IMR-90 (cell line): ENCODE measurements at regions not wholly inside any gene's neighbourhood (a gene's known extent, or its start where the extent isn't known, plus 50 kb on each side); places are given as distances from the start of the nearest gene placed in this dataset.

Experiments used
- ATAC-seq: fragments of 200-7000 bp; cut with Tn5 transposase; 2 replicates; pipeline ENCODE4 v1.9.1; 2020; ENCODE audit warnings: low read depth, mild to moderate bottlenecking, moderate library complexity
- BruUV-seq: library from RNA; stranded (reverse); fragments of 400-500 nt; replicated peaks from 2 replicates; lab custom pipeline; 2021; lab: Mats Ljungman, UMichigan
- CTCF ChIA-PET: fragments of 300-600 bp; formaldehyde crosslinking; extraction: SDS; loops from one replicate; lab custom pipeline; 2021; ENCODE audit warnings: antibody characterized with exemption; lab: Yijun Ruan, JAX
- POLR2A ChIA-PET: fragments of 300-600 bp; sonication (Branson Sonifier 250); formaldehyde crosslinking; loops from one replicate; lab custom pipeline; 2022; ENCODE audit warnings: antibody characterized with exemption; ENCODE audit not compliant: unreplicated experiment; lab: Charles Lee
- DNase-seq: peaks from one replicate; pipeline ENCODE4 v3.0.0; 2013
- H2AFZ ChIP-seq: replicated peaks from 2 replicates; pipeline ENCODE3; 2013; ENCODE audit warnings: low read length, mild to moderate bottlenecking; ENCODE audit not compliant: poor library complexity
- H2AK5ac ChIP-seq: 2 replicates; pipeline ENCODE4 v1.6.1; 2013; ENCODE audit warnings: low read depth, low read length, inconsistent platforms
- H2AK9ac ChIP-seq: replicated peaks from 2 replicates; pipeline ENCODE3; 2013; ENCODE audit warnings: mild to moderate bottlenecking, low read depth, low read length, moderate library complexity; ENCODE audit not compliant: poor library complexity
- H2BK120ac ChIP-seq: 2 replicates; pipeline ENCODE4 v1.6.1; 2013; ENCODE audit warnings: low read depth, low read length, inconsistent platforms
- H2BK15ac ChIP-seq: 3 replicates; pipeline ENCODE4 v1.6.1; 2013; ENCODE audit warnings: low read depth, low read length, inconsistent platforms
- H2BK20ac ChIP-seq: 2 replicates; pipeline ENCODE4 v1.6.1; 2013; ENCODE audit warnings: low read depth, mild to moderate bottlenecking, inconsistent platforms, low read length, moderate library complexity
- H2BK5ac ChIP-seq: 2 replicates; pipeline ENCODE4 v1.6.1; 2013; ENCODE audit warnings: mild to moderate bottlenecking, low read depth, low read length, inconsistent platforms; ENCODE audit not compliant: poor library complexity, severe bottlenecking
- H3K14ac ChIP-seq: replicated peaks from 2 replicates; pipeline ENCODE4 v1.6.1; 2013; ENCODE audit warnings: low read depth, low read length, inconsistent platforms
- H3K18ac ChIP-seq: 2 replicates; pipeline ENCODE4 v1.6.1; 2013; ENCODE audit warnings: low read depth, low read length, control low read depth
- H3K23ac ChIP-seq: 2 replicates; pipeline ENCODE4 v1.6.1; 2013; ENCODE audit warnings: low read depth, low read length, inconsistent platforms
- H3K27ac ChIP-seq: 2 replicates; pipeline ENCODE4 v1.5.1; 2013; ENCODE audit warnings: mild to moderate bottlenecking, control low read depth, low read length; ENCODE audit not compliant: insufficient read depth
- H3K27me3 ChIP-seq: 2 replicates; pipeline ENCODE4 v1.6.1; 2013; ENCODE audit warnings: low read length; ENCODE audit not compliant: control insufficient read depth, insufficient read depth
- H3K36me3 ChIP-seq: 2 replicates; pipeline ENCODE4 v1.6.1; 2013; ENCODE audit warnings: low read length, mixed read lengths; ENCODE audit not compliant: control insufficient read depth, insufficient read depth
- H3K4ac ChIP-seq: 2 replicates; pipeline ENCODE4 v1.6.1; 2013; ENCODE audit warnings: low read depth, low read length, inconsistent platforms
- H3K4me1 ChIP-seq: 2 replicates; pipeline ENCODE4 v1.6.1; 2013; ENCODE audit warnings: low read length, mixed read lengths; ENCODE audit not compliant: control insufficient read depth, insufficient read depth
- H3K4me2 ChIP-seq: 2 replicates; pipeline ENCODE4 v1.6.1; 2013; ENCODE audit warnings: low read depth, mild to moderate bottlenecking, control low read depth, low read length, moderate library complexity
- H3K4me3 ChIP-seq: 2 replicates; pipeline ENCODE4 v1.5.1; 2013; ENCODE audit warnings: low read depth, mild to moderate bottlenecking, control low read depth, low read length, moderate library complexity; ENCODE audit not compliant: insufficient read depth
- H3K56ac ChIP-seq: 2 replicates; pipeline ENCODE4 v1.6.1; 2013; ENCODE audit warnings: low read length, inconsistent platforms; ENCODE audit not compliant: insufficient read depth; ENCODE audit errors: extremely low read depth
- H3K79me1 ChIP-seq, 2 experiments: 2 replicates each; pipeline ENCODE4 v1.6.1; 2013; ENCODE audit warnings: low read length in 2 of 2, inconsistent platforms in 1 of 2, low read depth in 1 of 2
- H3K9ac ChIP-seq: 2 replicates; pipeline ENCODE4 v1.6.1; 2013; ENCODE audit warnings: low read depth, low read length, control low read depth
- H3K9me1 ChIP-seq: 2 replicates; pipeline ENCODE4 v1.6.1; 2013; ENCODE audit warnings: low read length, inconsistent platforms; ENCODE audit not compliant: insufficient read depth
- H3K9me3 ChIP-seq: 2 replicates; pipeline ENCODE4 v1.6.1; 2013; ENCODE audit warnings: low read length; ENCODE audit not compliant: control insufficient read depth, insufficient read depth
- H4K20me1 ChIP-seq: 2 replicates; pipeline ENCODE4 v1.6.1; 2013; ENCODE audit warnings: low read length, inconsistent platforms; ENCODE audit not compliant: insufficient read depth
- H4K5ac ChIP-seq: 2 replicates; pipeline ENCODE4 v1.6.1; 2013; ENCODE audit warnings: mild to moderate bottlenecking, low read depth, low read length, control low read depth
- H4K8ac ChIP-seq, 2 experiments: 2 replicates each; pipeline ENCODE4 v1.6.1; 2013; ENCODE audit warnings: low read depth in 2 of 2, low read length in 2 of 2, control low read depth in 1 of 2, inconsistent platforms in 1 of 2
- H4K91ac ChIP-seq: 2 replicates; pipeline ENCODE4 v1.6.1; 2013; ENCODE audit warnings: low read depth, low read length, inconsistent platforms; ENCODE audit not compliant: insufficient read depth
- CEBPB ChIP-seq: IDR thresholded peaks from 2 replicates; pipeline ENCODE4 v1.6.1; 2012; ENCODE audit warnings: low read depth, low read length, improper control_type of control experiment
- MAFK ChIP-seq: IDR thresholded peaks from 2 replicates; pipeline ENCODE4 v1.6.1; 2012; ENCODE audit warnings: low read depth, low read length, improper control_type of control experiment
- NFE2L2 ChIP-seq: fragments of 150-350 bp; IDR thresholded peaks from 2 replicates; pipeline ENCODE4 v1.6.1; 2016; ENCODE audit warnings: low read depth, mild to moderate bottlenecking, low read length
- POLR2A ChIP-seq: IDR thresholded peaks from 2 replicates; pipeline ENCODE4 v1.6.1; 2012; ENCODE audit warnings: mild to moderate bottlenecking, low read depth, low read length
- RFX5 ChIP-seq: IDR thresholded peaks from 2 replicates; pipeline ENCODE4 v1.8.0; 2012; ENCODE audit warnings: low read depth, mild to moderate bottlenecking, low read length, moderate library complexity
- dilution Hi-C: fragments of 300-500 bp; cut with HindIII; formaldehyde crosslinking; loops from one replicate; pipeline ENCODE4 v1.14.3; 2018; ENCODE audit warnings: low sequenced_read_pairs; ENCODE audit not compliant: unreplicated experiment
- in situ Hi-C: fragments of 300-500 bp; cut with MboI; formaldehyde crosslinking; loops from 3 replicates; pipeline ENCODE4 v1.14.3; 2019; ENCODE audit warnings: low sequenced_read_pairs, inconsistent platforms, mixed read lengths
- intact Hi-C: fragments of 100-400 bp; cut with micrococcal nuclease; formaldehyde crosslinking; loops from 2 replicates; pipeline ENCODE4 v1.10.0; 2022
- TF ChIP-seq, protein P1 (sequence below): conservative IDR thresholded peaks from 2 replicates; pipeline ENCODE4 v1.5.1; 2012; ENCODE audit warnings: mild to moderate bottlenecking, low read depth, low read length, improper control_type of control experiment

DNA sequence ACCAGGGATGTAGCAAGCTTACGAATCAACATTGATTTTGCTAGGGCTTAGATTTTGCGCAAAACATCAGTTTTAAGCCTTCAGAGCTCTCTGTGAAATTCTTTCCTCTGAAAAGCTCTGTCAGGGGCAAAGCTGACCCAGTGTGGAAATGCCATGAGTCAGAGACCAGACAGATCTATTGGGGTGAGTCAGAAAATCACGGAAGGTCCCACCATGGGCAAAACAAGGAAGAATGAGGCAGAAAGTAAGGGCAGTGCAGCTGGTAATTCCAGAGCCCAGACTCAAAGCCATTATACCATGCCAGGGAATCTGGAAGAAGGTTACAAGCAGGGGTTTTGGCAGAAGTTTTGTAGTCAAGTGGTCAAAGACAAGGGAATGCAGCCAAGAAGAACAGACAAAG lies 256.6 kb upstream of the CTAGE1 start (continued):
- TF ChIP-seq, protein P1, sequence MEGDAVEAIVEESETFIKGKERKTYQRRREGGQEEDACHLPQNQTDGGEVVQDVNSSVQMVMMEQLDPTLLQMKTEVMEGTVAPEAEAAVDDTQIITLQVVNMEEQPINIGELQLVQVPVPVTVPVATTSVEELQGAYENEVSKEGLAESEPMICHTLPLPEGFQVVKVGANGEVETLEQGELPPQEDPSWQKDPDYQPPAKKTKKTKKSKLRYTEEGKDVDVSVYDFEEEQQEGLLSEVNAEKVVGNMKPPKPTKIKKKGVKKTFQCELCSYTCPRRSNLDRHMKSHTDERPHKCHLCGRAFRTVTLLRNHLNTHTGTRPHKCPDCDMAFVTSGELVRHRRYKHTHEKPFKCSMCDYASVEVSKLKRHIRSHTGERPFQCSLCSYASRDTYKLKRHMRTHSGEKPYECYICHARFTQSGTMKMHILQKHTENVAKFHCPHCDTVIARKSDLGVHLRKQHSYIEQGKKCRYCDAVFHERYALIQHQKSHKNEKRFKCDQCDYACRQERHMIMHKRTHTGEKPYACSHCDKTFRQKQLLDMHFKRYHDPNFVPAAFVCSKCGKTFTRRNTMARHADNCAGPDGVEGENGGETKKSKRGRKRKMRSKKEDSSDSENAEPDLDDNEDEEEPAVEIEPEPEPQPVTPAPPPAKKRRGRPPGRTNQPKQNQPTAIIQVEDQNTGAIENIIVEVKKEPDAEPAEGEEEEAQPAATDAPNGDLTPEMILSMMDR = no peak
- TF ChIP-seq POLR2A = no peak
- TF ChIP-seq RFX5 = no peak
- no peak for TF ChIP-seq MAFK
- peak; percentile 50; the same call in 1 of the 2 replicates for TF ChIP-seq NFE2L2

DNA sequence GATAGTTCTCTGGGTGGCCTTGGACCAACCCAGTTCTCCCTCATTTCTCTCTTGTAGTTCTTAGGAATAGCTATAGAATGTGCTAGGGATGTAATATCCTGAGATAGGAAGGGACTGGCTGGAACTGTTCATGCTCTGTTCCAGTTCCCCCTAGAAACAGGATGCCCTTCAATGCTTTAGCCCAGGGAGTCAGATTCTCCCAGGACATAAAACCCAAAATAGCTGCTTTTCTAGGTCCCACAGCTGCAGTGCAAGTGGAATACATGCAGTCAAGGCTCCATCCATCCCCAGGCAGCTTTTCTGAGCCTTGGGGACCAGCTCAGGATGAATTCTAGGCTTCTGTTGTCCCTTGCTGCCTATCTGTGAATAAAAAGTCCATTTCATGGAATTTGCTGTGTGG lies 257.3 kb upstream of the CTAGE1 start:
- peak overlapping the region; percentile 11 for H4K5ac ChIP-seq
- H3K9me3 ChIP-seq = peaks cover 5% of the 10 kb centered on the region; the same call in 1 of the 2 replicates
- peak overlapping the region; percentile 60 for H2BK20ac ChIP-seq
- H4K8ac ChIP-seq = peak overlapping the region; percentile 10 to 45; a peak in 3 of 4 replicates
- no peak overlapping the region for H3K9ac ChIP-seq
- H3K79me1 ChIP-seq = no peaks in the 10 kb centered on the region
- dilution Hi-C loops (no loop called here), in situ Hi-C loops (no loop called here), intact Hi-C loops (loop anchor here (2.0 kb wide), 1 partner anchor 36 kb away; no protein-coding TSS in a partner anchor)
- H3K23ac ChIP-seq = peak overlapping the region; percentile 20
- no peak overlapping the region for H3K4me3 ChIP-seq
- no peak for TF ChIP-seq CEBPB
- TF ChIP-seq NFE2L2 = no peak
- H2AFZ ChIP-seq = no peak overlapping the region
- no TSS peak for BruUV-seq
- H3K18ac ChIP-seq = peak overlapping the region; percentile 59; the same call in 1 of the 2 replicates
- H3K4me1 ChIP-seq = peaks cover 13% of the 10 kb centered on the region; the same call in 1 of the 2 replicates
- H2BK120ac ChIP-seq = peak overlapping the region; percentile 76
- peak overlapping the region; percentile 57 for H4K91ac ChIP-seq
- no peaks in the 10 kb centered on the region for H4K20me1 ChIP-seq
- peak overlapping the region; percentile 58 for H3K4ac ChIP-seq
- no peaks in the 10 kb centered on the region for H3K27me3 ChIP-seq
- no peak overlapping the region for H3K4me2 ChIP-seq
- peak overlapping the region; percentile 1; the same call in 1 of the 2 replicates for H3K27ac ChIP-seq
- CTCF ChIA-PET = no interaction called here
- no peaks in the 10 kb centered on the region for H3K9me1 ChIP-seq
- H3K36me3 ChIP-seq = no peaks in the 10 kb centered on the region
- no peak for DNase-seq
- POLR2A ChIA-PET = no interaction called here
- ATAC-seq = no peak
- no peak overlapping the region for H2AK9ac ChIP-seq
- H3K56ac ChIP-seq = no peak overlapping the region
- peak overlapping the region; percentile 27 for H3K14ac ChIP-seq
- peak overlapping the region; percentile 78 for H2AK5ac ChIP-seq
- peak overlapping the region; percentile 85 for H2BK5ac ChIP-seq
- peak overlapping the region; percentile 52; the same call in 2 of the 3 replicates for H2BK15ac ChIP-seq
